ENCODE measurements at regions not wholly inside any gene's neighbourhood (a gene's known extent, or its start where the extent isn't known, plus 50 kb on each side); places are given as distances from the start of the nearest gene placed in this dataset.
"Not testable (repeated sequence)": the region's sequence is repeated elsewhere in the genome, so short reads cannot be mapped to it uniquely, and the experiment has no call there.

- DNase-seq: no peak
These were observed 136.6 kb upstream of the NRBF2 start for GRCh38 chr10:62996516-62996915.

- DNase-seq: no peak
These were observed 140.0 kb upstream of the NRBF2 start for GRCh38 chr10:62993121-62993520.

GRCh38 chr10:62992145-62992721 lies 140.9 kb upstream of the NRBF2 start:
- no peak for DNase-seq

- no peak for DNase-seq
These were observed 143.0 kb upstream of the NRBF2 start for GRCh38 chr10:62990126-62990525.

GRCh38 chr10:62985807-62986600 lies 147.1 kb upstream of the NRBF2 start:
- no peak for DNase-seq

- DNase-seq: no peak
These were observed 152.0 kb upstream of the NRBF2 start for GRCh38 chr10:62981096-62981495.

- DNase-seq: no peak
These were observed 152.4 kb upstream of the NRBF2 start for GRCh38 chr10:62980687-62981086.

- no peak for DNase-seq
These were observed 153.2 kb upstream of the NRBF2 start for GRCh38 chr10:62979921-62980320.

GRCh38 chr10:62978482-62978881 lies 154.6 kb upstream of the NRBF2 start:
- no peak for DNase-seq

GRCh38 chr10:62974795-62975194 lies 158.3 kb upstream of the NRBF2 start:
- DNase-seq: not testable (repeated sequence)

GRCh38 chr10:62972103-62972502 lies 155.9 kb upstream of the EGR2 start:
- DNase-seq: no peak

- no peak for DNase-seq
These were observed 147.9 kb upstream of the EGR2 start for GRCh38 chr10:62964026-62964425.

GRCh38 chr10:62961951-62962523 lies 145.9 kb upstream of the EGR2 start:
- DNase-seq: no peak

GRCh38 chr10:62960416-62960815 lies 144.2 kb upstream of the EGR2 start:
- DNase-seq: no peak

GRCh38 chr10:62959553-62959952 lies 143.4 kb upstream of the EGR2 start:
- no peak for DNase-seq

GRCh38 chr10:62958980-62959379 lies 142.8 kb upstream of the EGR2 start:
- no peak for DNase-seq

- DNase-seq: no peak
These were observed 130.1 kb upstream of the EGR2 start for GRCh38 chr10:62946278-62946677.

- DNase-seq: no peak
These were observed 123.5 kb upstream of the EGR2 start for GRCh38 chr10:62939698-62940097.

GRCh38 chr10:62938672-62939071 lies 122.5 kb upstream of the EGR2 start:
- no peak for DNase-seq

- no peak for DNase-seq
These were observed 121.5 kb upstream of the EGR2 start for GRCh38 chr10:62937674-62938073.

- DNase-seq: no peak
These were observed 118.9 kb upstream of the EGR2 start for GRCh38 chr10:62935022-62935421.

- DNase-seq: no peak
These were observed 118.1 kb upstream of the EGR2 start for GRCh38 chr10:62934258-62934657.

- DNase-seq: not testable (repeated sequence)
These were observed 112.6 kb upstream of the EGR2 start for GRCh38 chr10:62928763-62929162.

- DNase-seq: no peak
These were observed 110.2 kb upstream of the EGR2 start for GRCh38 chr10:62926407-62926806.
